ENCODE measurements at regions not wholly inside any gene's neighbourhood (a gene's known extent, or its start where the extent isn't known, plus 50 kb on each side); places are given as distances from the start of the nearest gene placed in this dataset.

DNA sequence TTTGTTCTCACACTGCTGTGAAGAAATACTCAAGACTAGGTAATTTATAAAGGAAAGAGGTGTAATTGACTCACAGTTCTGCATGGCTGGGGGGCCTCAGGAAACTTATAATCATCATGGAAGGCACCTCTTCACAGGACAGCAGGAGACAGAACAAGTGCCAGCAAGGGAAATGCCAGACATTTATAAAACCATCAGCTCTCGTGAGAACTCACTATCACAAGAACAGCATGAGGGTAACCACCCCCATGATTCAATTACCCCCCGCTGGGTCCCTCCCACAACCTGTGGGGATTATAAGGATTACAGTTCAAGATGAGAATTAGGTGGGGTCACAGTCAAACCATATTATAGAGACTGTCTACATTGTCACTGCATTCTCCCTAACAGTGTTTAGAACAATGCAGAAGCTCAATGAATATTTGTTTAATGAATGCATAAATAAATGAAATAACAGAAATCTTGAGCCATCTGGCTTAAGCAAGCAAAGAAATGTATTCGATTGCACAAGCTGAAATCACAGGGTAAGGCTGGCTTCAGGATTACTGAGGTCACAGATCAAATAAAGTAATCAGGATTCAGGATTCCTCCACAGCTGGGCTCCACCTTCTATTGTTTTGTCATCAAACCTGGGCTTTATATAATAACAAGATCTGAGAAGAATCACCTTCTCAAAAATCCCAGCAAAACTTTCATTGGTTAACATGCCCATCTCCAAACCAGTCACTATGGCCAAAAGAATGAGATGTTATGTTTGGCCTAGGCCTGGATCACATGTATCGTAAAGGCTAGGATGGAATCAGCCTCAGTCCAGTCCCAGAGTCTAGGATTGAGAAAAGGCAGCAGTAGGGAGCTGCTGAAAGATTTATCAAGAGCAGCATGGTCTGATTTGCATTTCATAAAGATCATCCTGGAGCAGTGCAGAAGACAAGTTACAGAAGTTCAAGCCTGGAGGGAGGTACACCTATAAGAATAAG lies 137.8 kb upstream of the UBASH3B start:
- H3K4me1 ChIP-seq (ENCODE audit: control insufficient read depth in 1 of 2, insufficient read depth in 1 of 2, low read depth in 1 of 2, low read length in 1 of 2), result peaks cover 12% of the 10 kb centered on the region in 2 experiments
- no peak overlapping the region for H3K27ac ChIP-seq
- H3K9me3 ChIP-seq, result no peaks in the 10 kb centered on the region
- no peaks in the 10 kb centered on the region for H3K27me3 ChIP-seq
- H3K36me3 ChIP-seq, result no peaks in the 10 kb centered on the region
- TF ChIP-seq, protein P1, sequence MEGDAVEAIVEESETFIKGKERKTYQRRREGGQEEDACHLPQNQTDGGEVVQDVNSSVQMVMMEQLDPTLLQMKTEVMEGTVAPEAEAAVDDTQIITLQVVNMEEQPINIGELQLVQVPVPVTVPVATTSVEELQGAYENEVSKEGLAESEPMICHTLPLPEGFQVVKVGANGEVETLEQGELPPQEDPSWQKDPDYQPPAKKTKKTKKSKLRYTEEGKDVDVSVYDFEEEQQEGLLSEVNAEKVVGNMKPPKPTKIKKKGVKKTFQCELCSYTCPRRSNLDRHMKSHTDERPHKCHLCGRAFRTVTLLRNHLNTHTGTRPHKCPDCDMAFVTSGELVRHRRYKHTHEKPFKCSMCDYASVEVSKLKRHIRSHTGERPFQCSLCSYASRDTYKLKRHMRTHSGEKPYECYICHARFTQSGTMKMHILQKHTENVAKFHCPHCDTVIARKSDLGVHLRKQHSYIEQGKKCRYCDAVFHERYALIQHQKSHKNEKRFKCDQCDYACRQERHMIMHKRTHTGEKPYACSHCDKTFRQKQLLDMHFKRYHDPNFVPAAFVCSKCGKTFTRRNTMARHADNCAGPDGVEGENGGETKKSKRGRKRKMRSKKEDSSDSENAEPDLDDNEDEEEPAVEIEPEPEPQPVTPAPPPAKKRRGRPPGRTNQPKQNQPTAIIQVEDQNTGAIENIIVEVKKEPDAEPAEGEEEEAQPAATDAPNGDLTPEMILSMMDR (IDR thresholded peaks at IDR 0.05), result no peak
- no peak overlapping the region for H3K4me3 ChIP-seq (ENCODE audit: low read depth in 1 of 2, low read length in 1 of 2)

DNA sequence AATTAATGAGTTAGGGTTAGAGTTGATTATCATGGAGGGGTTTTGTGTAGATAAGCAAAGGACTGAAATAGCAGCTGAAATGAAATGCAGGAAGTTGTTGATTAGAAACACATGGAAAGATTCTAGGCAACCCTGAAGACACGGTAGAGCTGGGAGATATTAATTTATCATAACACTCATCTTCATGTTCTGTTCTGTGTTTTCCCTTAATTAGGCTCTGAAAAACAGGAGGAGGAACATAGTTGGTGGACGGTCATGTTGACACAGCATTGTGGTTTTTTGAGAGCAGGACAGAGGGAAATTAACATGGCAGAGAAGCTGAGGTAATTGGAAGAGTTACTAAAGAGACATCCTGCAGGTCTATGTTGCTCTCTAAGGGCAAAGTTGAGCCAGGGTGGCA lies 138.8 kb upstream of the UBASH3B start:
- H3K9me3 ChIP-seq, result no peaks in the 10 kb centered on the region
- H3K27me3 ChIP-seq, result no peaks in the 10 kb centered on the region
- no peak overlapping the region for H3K27ac ChIP-seq
- no peaks in the 10 kb centered on the region for H3K36me3 ChIP-seq
- no peak overlapping the region for H3K4me3 ChIP-seq (ENCODE audit: low read depth in 1 of 2, low read length in 1 of 2)
- TF ChIP-seq, protein P1 (IDR thresholded peaks at IDR 0.05), result no peak
- peaks cover 12% of the 10 kb centered on the region in 2 experiments for H3K4me1 ChIP-seq (ENCODE audit: control insufficient read depth in 1 of 2, insufficient read depth in 1 of 2, low read depth in 1 of 2, low read length in 1 of 2)

DNA sequence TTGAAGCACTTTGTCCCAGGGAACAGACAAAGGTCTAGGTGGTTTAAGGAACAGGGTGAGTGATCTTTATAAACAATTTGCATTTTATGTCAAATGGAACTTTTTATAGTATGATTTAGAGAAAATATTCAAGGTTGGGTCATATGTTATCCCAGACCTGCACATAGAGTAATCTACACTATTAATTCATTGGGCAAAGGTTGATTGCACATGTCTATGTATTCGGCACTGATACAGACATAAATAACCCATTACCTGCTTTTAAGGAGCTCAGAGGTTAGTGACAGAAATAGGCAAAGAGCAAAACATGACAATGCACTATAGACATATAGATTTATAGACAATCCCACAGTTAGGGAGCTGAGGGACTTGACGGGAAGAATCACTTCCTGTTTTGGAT lies 141.5 kb upstream of the UBASH3B start:
- H3K27me3 ChIP-seq, result no peaks in the 10 kb centered on the region
- H3K4me1 ChIP-seq (ENCODE audit: control insufficient read depth in 1 of 2, insufficient read depth in 1 of 2, low read depth in 1 of 2, low read length in 1 of 2), result peaks cover 12% of the 10 kb centered on the region in 2 experiments
- H3K9me3 ChIP-seq, result no peaks in the 10 kb centered on the region

DNA sequence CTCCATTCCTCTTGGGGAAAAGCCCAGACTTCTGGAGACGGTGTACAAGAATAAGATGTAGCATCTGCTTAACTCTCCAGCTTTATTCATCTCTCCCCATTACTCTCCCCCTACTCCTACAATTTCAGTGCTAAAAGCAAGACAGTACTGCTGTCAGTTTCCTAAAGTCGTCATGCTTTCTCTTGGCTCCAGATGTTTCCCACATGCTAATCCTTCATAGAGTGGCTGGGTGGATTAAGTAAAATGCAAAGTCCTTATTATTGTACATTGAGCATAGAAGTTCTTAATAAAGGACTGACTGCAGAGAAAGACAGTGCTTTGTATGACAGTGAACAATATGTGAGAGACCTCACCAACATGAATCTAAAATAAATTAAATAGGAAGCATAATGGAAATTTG lies 142.2 kb upstream of the UBASH3B start:
- Histone ChIP-seq H3K4me3 (ENCODE audit: low read depth in 1 of 2, low read length in 1 of 2) (no peak overlapping the region), H3K36me3 (no peaks in the 10 kb centered on the region), H3K9me3 (no peaks in the 10 kb centered on the region), H3K27ac (no peak overlapping the region), H3K27me3 (no peaks in the 10 kb centered on the region), H3K4me1 (ENCODE audit: control insufficient read depth in 1 of 2, insufficient read depth in 1 of 2, low read depth in 1 of 2, low read length in 1 of 2) (peaks cover 12% of the 10 kb centered on the region in 2 experiments)
- TF ChIP-seq, protein P1 (IDR thresholded peaks at IDR 0.05), result no peak

More for the DNA sequence above, 141.5 kb upstream of the UBASH3B start:
- Histone ChIP-seq H3K27ac (no peak overlapping the region), H3K4me3 (ENCODE audit: low read depth in 1 of 2, low read length in 1 of 2) (no peak overlapping the region), H3K36me3 (no peaks in the 10 kb centered on the region)
- TF ChIP-seq, protein P1 (IDR thresholded peaks at IDR 0.05), result no peak

DNA sequence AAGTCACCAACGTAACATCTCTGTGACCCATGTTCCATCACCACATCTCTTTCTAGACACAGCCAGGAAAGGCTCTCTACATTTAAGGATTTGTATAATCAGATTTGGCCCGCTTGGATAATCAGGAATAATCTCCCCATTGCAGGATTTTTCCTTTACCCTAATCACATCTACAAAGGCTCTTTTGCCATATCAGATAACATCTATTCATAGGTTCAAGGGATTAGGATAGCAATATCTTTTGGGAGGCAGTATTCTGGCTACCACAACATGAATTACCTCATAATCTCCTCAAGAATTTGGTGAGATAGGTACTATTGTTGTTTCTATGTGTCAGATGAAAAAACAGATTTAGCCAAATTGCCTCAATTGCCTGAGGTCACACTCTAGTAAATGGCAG lies 142.8 kb upstream of the UBASH3B start:
- Histone ChIP-seq H3K9me3 (no peaks in the 10 kb centered on the region), H3K4me3 (ENCODE audit: low read depth in 1 of 2, low read length in 1 of 2) (no peak overlapping the region), H3K27ac (no peak overlapping the region), H3K36me3 (no peaks in the 10 kb centered on the region), H3K27me3 (no peaks in the 10 kb centered on the region), H3K4me1 (ENCODE audit: control insufficient read depth in 1 of 2, insufficient read depth in 1 of 2, low read depth in 1 of 2, low read length in 1 of 2) (peaks cover 11 to 12% of the 10 kb centered on the region in 2 experiments)
- TF ChIP-seq, protein P1 (IDR thresholded peaks at IDR 0.05), result no peak

Data from neutrophil (primary cell).